Lung (tissue), 11 donors: ENCODE measurements at regions not wholly inside any gene's neighbourhood (a gene's known extent, or its start where the extent isn't known, plus 50 kb on each side); places are given as distances from the start of the nearest gene placed in this dataset.

Experiments
- ATAC-seq: fragments of 200-7000 bp; cut with Tn5 transposase; one replicate; pipeline ENCODE4 v1.9.1; 2020; ENCODE audit warnings: moderate number of reproducible peaks; ENCODE audit not compliant: insufficient read depth, low FRiP score
- DNase-seq, 3 donors: peaks; one replicate each; pipeline ENCODE4 v3.0.0-alpha.2; 2013 to 2017
- H3K27ac ChIP-seq, 2 donors: one replicate each; pipeline ENCODE4 v1.5.1; 2013; ENCODE audit warnings: mild to moderate bottlenecking in 2 of 2, moderate library complexity in 2 of 2, control low read depth in 1 of 2, inconsistent platforms in 1 of 2, low read depth in 1 of 2, low read length in 1 of 2
- H3K27me3 ChIP-seq, 3 donors: one replicate each; pipeline ENCODE4 v1.5.1; 2013; ENCODE audit warnings: low read length in 2 of 3; ENCODE audit not compliant: control insufficient read depth in 3 of 3, insufficient read depth in 3 of 3
- H3K36me3 ChIP-seq, 4 donors: one replicate each; pipeline ENCODE4 v1.5.1; 2013; ENCODE audit warnings: low read length in 4 of 4, mild to moderate bottlenecking in 1 of 4, moderate library complexity in 1 of 4; ENCODE audit not compliant: control insufficient read depth in 4 of 4, insufficient read depth in 4 of 4
- H3K4me1 ChIP-seq, 5 donors: one replicate each; pipeline ENCODE4 v1.5.1; 2013; ENCODE audit warnings: low read length in 5 of 5, mild to moderate bottlenecking in 2 of 5, moderate library complexity in 1 of 5; ENCODE audit not compliant: control insufficient read depth in 5 of 5, insufficient read depth in 5 of 5
- H3K4me3 ChIP-seq: one replicate; pipeline ENCODE4 v1.5.1; 2013; ENCODE audit warnings: mild to moderate bottlenecking, control low read depth, moderate library complexity
- H3K9ac ChIP-seq, 2 donors: one replicate each; pipeline ENCODE4 v1.5.1; 2013; ENCODE audit warnings: low read length in 2 of 2, control low read depth in 1 of 2; ENCODE audit not compliant: insufficient read depth in 1 of 2
- H3K9me3 ChIP-seq, 4 donors: one replicate each; pipeline ENCODE4 v1.5.1; 2013; ENCODE audit warnings: low read length in 3 of 4, mild to moderate bottlenecking in 1 of 4, moderate library complexity in 1 of 4; ENCODE audit not compliant: control insufficient read depth in 4 of 4, insufficient read depth in 3 of 4
- CTCF ChIP-seq: IDR thresholded peaks from 2 replicates; pipeline ENCODE4 v1.5.1; 2012; ENCODE audit warnings: mild to moderate bottlenecking; ENCODE audit errors: control extremely low read depth, extremely low read depth
- WGBS, 2 donors: extraction: QIAGEN DNeasy Blood & Tissue Kit; methylation state at CpG; one replicate each; pipeline ENCODE4 v1.1.7; 2013; 5-methylcytosine and 5-hydroxymethylcytosine counted together
- donor health status: control.
- donor health status: control.
- donor health status: Bipolar disorder and iron deficiency.
- donor health status: healthy.
- donor health status: DM: yes; HTN: yes; CAD: no.

GRCh38 chr2:45152691-45153090, 143.4 kb upstream of the SIX2 start:
- ATAC-seq, result no peak
- Histone ChIP-seq H3K27me3 (peaks cover 0 to 5% (median 2%) of the 10 kb centered on the region in 3 donors), H3K9ac (no peak overlapping the region), H3K36me3 (no peaks in the 10 kb centered on the region), H3K4me1 (no peaks in the 10 kb centered on the region), H3K4me3 (no peak overlapping the region), H3K9me3 (peaks cover 0 to 6% (median 5%) of the 10 kb centered on the region in 4 donors), H3K27ac (no peak overlapping the region)
- no peak for TF ChIP-seq CTCF
- WGBS, 2 donors, result 84 to 91% methylated on average over 9 of the region's 9 CpGs
- no peak for DNase-seq

- TF ChIP-seq CTCF, result no peak
- ATAC-seq (no peak), DNase-seq (no peak)
- Histone ChIP-seq H3K27me3 (peaks cover 8 to 15% (median 10%) of the 10 kb centered on the region in 3 donors), H3K9me3 (peaks cover 0 to 4% (median under 1%) of the 10 kb centered on the region in 4 donors), H3K9ac (no peak overlapping the region), H3K4me1 (no peaks in the 10 kb centered on the region), H3K36me3 (no peaks in the 10 kb centered on the region), H3K27ac (no peak overlapping the region), H3K4me3 (no peak overlapping the region)
- WGBS, 2 donors, result 70 to 78% methylated on average over 14 of the region's 14 CpGs
Observed at GRCh38 chr2:45145073-45145899, 136.0 kb upstream of the SIX2 start.

GRCh38 chr2:45141883-45142866, 132.9 kb upstream of the SIX2 start:
- ATAC-seq, result no peak
- peaks cover 8 to 15% (median 10%) of the 10 kb centered on the region in 3 donors for H3K27me3 ChIP-seq
- no peak overlapping the region for H3K9ac ChIP-seq
- H3K27ac ChIP-seq, result no peak overlapping the region
- peaks cover 0 to 2% (median 0%) of the 10 kb centered on the region in 4 donors for H3K9me3 ChIP-seq
- no peaks in the 10 kb centered on the region for H3K36me3 ChIP-seq
- TF ChIP-seq CTCF, result no peak
- no peak for DNase-seq
- H3K4me1 ChIP-seq, result no peaks in the 10 kb centered on the region
- H3K4me3 ChIP-seq, result no peak overlapping the region
- 88 to 91% methylated on average over 5 of the region's 5 CpGs for WGBS, 2 donors
